ENCODE measurements at regions not wholly inside any gene's neighbourhood (a gene's known extent, or its start where the extent isn't known, plus 50 kb on each side); places are given as distances from the start of the nearest gene placed in this dataset.
"Not testable (repeated sequence)": the region's sequence is repeated elsewhere in the genome, so short reads cannot be mapped to it uniquely, and the experiment has no call there.

- no peak overlapping the region for H3K4me3 Mint-ChIP-seq
- no peaks in the 10 kb centered on the region for H3K36me3 Mint-ChIP-seq
- H3K27ac Mint-ChIP-seq = no peak overlapping the region
- ATAC-seq = no peak
- H3K9me3 Mint-ChIP-seq = no peaks in the 10 kb centered on the region
- H3K27me3 Mint-ChIP-seq = no peaks in the 10 kb centered on the region
- no peak for DNase-seq (ENCODE audit: low spot score)
- H3K4me1 Mint-ChIP-seq (ENCODE audit: low read depth in 2 of 2) = no peaks in the 10 kb centered on the region
Observed at GRCh38 chr6:85923013-85923430, 280.3 kb upstream of the SYNCRIP start.

DNA sequence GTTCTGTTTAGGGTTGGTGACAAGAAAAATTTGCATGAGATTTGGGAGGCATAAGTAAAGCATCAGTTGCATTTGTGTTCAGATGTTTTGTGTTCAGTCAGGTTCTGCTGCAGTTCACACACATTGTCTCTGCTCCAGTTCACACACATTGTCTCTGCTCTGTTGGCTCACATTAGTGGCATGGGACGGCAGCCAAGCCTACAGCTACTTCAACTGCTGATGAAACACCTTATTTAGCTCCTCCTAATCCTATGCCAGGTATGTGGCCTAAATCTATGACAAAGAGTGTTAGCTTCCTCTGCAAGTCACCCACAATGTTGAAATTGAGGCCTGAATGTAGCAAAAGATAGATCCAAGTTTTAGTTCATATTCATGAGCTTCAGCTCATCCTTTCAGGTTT, 278.1 kb upstream of the SYNCRIP start:
- no peaks in the 10 kb centered on the region for H3K4me1 Mint-ChIP-seq (ENCODE audit: low read depth in 2 of 2)
- H3K27ac Mint-ChIP-seq = no peak overlapping the region
- DNase-seq (ENCODE audit: low spot score) (no peak), ATAC-seq (no peak)
- no peaks in the 10 kb centered on the region for H3K27me3 Mint-ChIP-seq
- no peaks in the 10 kb centered on the region for H3K9me3 Mint-ChIP-seq
- H3K4me3 Mint-ChIP-seq = no peak overlapping the region
- no peaks in the 10 kb centered on the region for H3K36me3 Mint-ChIP-seq

- DNase-seq (ENCODE audit: low spot score) (no peak), ATAC-seq (no peak)
- no peaks in the 10 kb centered on the region for H3K4me1 Mint-ChIP-seq (ENCODE audit: low read depth in 2 of 2)
- no peak overlapping the region for H3K4me3 Mint-ChIP-seq
- no peaks in the 10 kb centered on the region for H3K36me3 Mint-ChIP-seq
- H3K27ac Mint-ChIP-seq = no peak overlapping the region
- H3K9me3 Mint-ChIP-seq = no peaks in the 10 kb centered on the region
- H3K27me3 Mint-ChIP-seq = no peaks in the 10 kb centered on the region
Observed at GRCh38 chr6:85917522-85917921, 274.8 kb upstream of the SYNCRIP start.

DNA sequence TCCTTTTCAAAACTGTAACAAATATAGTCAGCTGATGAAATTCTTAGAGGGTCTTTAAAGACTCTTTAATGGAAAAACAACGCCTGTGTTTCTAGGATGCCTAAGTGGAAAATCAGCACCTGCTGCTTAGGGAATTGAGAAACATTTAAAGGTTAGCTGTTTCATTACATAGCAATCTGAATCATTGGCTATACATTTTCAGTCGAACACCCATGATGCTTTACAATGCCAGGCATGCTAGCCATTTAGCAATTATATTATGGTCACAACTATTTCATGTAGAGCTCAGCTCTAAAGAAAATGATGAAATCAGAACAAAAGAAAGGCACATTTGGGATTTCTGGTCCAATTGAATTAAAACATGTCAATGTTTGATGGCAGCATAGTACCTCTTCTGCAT, 270.3 kb upstream of the SYNCRIP start:
- Mint-ChIP-seq H3K36me3 (peaks cover 2% of the 10 kb centered on the region), H3K27ac (no peak overlapping the region), H3K4me3 (no peak overlapping the region), H3K4me1 (ENCODE audit: low read depth in 2 of 2) (no peaks in the 10 kb centered on the region), H3K27me3 (no peaks in the 10 kb centered on the region), H3K9me3 (peaks cover 2% of the 10 kb centered on the region)
- ATAC-seq = no peak
- no peak for DNase-seq (ENCODE audit: low spot score)

DNA sequence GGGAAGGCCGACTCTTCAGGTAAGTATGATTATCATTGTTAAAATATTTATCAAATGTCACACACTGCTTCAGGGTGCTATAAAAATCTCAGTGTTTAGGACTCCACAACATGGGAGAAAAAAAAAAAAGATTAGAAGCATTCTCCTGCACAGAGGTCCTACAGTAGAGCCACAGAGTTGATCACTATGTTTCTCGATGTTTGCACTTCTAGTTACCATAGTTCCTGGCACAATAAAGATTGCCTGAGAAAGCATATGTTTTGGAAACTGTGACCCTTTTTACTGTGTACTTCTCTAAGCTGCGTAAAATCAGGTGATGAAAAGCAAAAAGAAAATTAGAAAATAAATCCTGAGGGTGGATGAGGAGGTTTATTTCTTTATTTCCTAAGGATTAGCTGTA, 269.9 kb upstream of the SYNCRIP start:
- Mint-ChIP-seq H3K4me1 (ENCODE audit: low read depth in 2 of 2) (no peaks in the 10 kb centered on the region), H3K27me3 (no peaks in the 10 kb centered on the region), H3K27ac (no peak overlapping the region), H3K4me3 (no peak overlapping the region), H3K9me3 (peaks cover 6% of the 10 kb centered on the region), H3K36me3 (peaks cover 5% of the 10 kb centered on the region)
- DNase-seq (ENCODE audit: low spot score) (no peak), ATAC-seq (no peak)

- ATAC-seq (no peak), DNase-seq (ENCODE audit: low spot score) (no peak)
- Mint-ChIP-seq H3K27ac (no peak overlapping the region), H3K9me3 (peaks cover 11% of the 10 kb centered on the region), H3K36me3 (peaks cover 5% of the 10 kb centered on the region), H3K4me1 (ENCODE audit: low read depth in 2 of 2) (no peaks in the 10 kb centered on the region), H3K4me3 (no peak overlapping the region), H3K27me3 (no peaks in the 10 kb centered on the region)
Observed at GRCh38 chr6:85911067-85911466, 268.4 kb upstream of the SYNCRIP start.

DNA sequence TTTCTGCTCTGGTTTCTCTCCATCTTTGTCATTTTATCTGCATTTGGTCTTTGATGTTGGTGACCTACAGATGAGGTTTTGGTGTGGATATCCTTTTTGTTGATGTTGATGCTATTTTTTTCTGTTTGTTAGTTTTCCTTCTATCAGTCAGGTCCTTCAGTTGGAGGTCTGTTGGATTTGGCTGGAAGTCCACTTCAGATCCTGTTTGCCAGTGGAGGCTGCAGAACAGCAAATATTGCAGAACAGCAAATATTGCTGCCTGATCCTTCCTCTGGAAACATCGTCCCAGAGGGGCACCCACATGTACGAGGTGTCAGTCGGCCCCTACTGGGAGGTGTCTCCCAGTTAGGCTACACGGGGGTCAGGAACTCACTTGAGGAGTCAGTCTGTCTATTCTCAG, 265.4 kb upstream of the SYNCRIP start:
- not testable (repeated sequence) for ATAC-seq; H3K4me3 Mint-ChIP-seq; H3K4me1 Mint-ChIP-seq (ENCODE audit: low read depth in 2 of 2)

GRCh38 chr6:85892346-85892745, 249.7 kb upstream of the SYNCRIP start:
- ATAC-seq (no peak), DNase-seq (ENCODE audit: low spot score) (no peak)
- H3K9me3 Mint-ChIP-seq = peaks cover 21% of the 10 kb centered on the region
- H3K27ac Mint-ChIP-seq = no peak overlapping the region
- no peaks in the 10 kb centered on the region for H3K27me3 Mint-ChIP-seq
- no peaks in the 10 kb centered on the region for H3K4me1 Mint-ChIP-seq (ENCODE audit: low read depth in 2 of 2)
- H3K36me3 Mint-ChIP-seq = peaks cover 13% of the 10 kb centered on the region
- H3K4me3 Mint-ChIP-seq = no peak overlapping the region

More for the DNA sequence above, 265.4 kb upstream of the SYNCRIP start:
- not testable (repeated sequence) for DNase-seq (ENCODE audit: low spot score); H3K27me3 Mint-ChIP-seq; H3K27ac Mint-ChIP-seq; H3K36me3 Mint-ChIP-seq
- H3K9me3 Mint-ChIP-seq = peaks cover 14% of the 10 kb centered on the region

DNA sequence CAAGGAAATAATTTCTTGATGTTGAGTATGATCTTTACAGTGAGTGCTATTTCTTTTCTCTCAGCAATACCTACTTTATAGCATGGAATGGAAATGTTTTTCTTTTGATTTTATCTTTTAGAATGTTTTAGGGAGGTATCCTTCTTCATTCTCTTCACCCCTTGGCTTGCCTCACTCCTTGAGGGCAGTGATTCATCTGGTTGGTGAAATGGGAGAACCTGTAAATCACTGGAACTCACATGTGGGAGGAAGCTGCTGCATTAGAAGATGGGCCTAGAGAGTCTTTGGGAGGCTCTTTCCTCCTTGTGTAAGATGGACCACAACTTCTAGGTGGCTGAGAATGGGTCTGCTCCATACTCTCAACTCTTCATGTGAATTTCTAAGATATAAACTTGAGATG, 244.8 kb upstream of the SYNCRIP start:
- Mint-ChIP-seq H3K4me1 (ENCODE audit: low read depth in 2 of 2) (no peaks in the 10 kb centered on the region), H3K36me3 (peaks cover 7% of the 10 kb centered on the region), H3K27ac (no peak overlapping the region), H3K27me3 (peaks cover 0 to 7% of the 10 kb centered on the region in 2 donors), H3K4me3 (no peak overlapping the region), H3K9me3 (peaks cover 21% of the 10 kb centered on the region)
- ATAC-seq (no peak), DNase-seq (ENCODE audit: low spot score) (no peak)

GRCh38 chr6:85868685-85869084, 226.0 kb upstream of the SYNCRIP start:
- Mint-ChIP-seq H3K27ac (no peak overlapping the region), H3K36me3 (no peaks in the 10 kb centered on the region), H3K9me3 (peaks cover 2% of the 10 kb centered on the region), H3K4me1 (ENCODE audit: low read depth in 2 of 2) (no peaks in the 10 kb centered on the region), H3K27me3 (no peaks in the 10 kb centered on the region), H3K4me3 (no peak overlapping the region)
- ATAC-seq (no peak), DNase-seq (ENCODE audit: low spot score) (no peak)

- ATAC-seq = no peak
Observed at GRCh38 chr6:85867595-85867994, 224.9 kb upstream of the SYNCRIP start.

GRCh38 chr6:85866758-85867401, 224.2 kb upstream of the SYNCRIP start:
- Mint-ChIP-seq H3K9me3 (no peaks in the 10 kb centered on the region), H3K36me3 (no peaks in the 10 kb centered on the region), H3K27ac (no peak overlapping the region), H3K4me1 (ENCODE audit: low read depth in 2 of 2) (no peaks in the 10 kb centered on the region), H3K4me3 (no peak overlapping the region), H3K27me3 (no peaks in the 10 kb centered on the region)
- DNase-seq (ENCODE audit: low spot score) (no peak), ATAC-seq (peak; percentile 43 to 50)

More at GRCh38 chr6:85867595-85867994, 224.9 kb upstream of the SYNCRIP start:
- H3K27me3 Mint-ChIP-seq = no peaks in the 10 kb centered on the region
- no peaks in the 10 kb centered on the region for H3K4me1 Mint-ChIP-seq (ENCODE audit: low read depth in 2 of 2)
- no peak overlapping the region for H3K27ac Mint-ChIP-seq
- no peaks in the 10 kb centered on the region for H3K36me3 Mint-ChIP-seq
- H3K4me3 Mint-ChIP-seq = no peak overlapping the region
- DNase-seq (ENCODE audit: low spot score) = no peak
- no peaks in the 10 kb centered on the region for H3K9me3 Mint-ChIP-seq

GRCh38 chr6:85866370-85866730, 223.7 kb upstream of the SYNCRIP start:
- H3K27ac Mint-ChIP-seq = no peak overlapping the region
- H3K4me1 Mint-ChIP-seq (ENCODE audit: low read depth in 2 of 2) = no peaks in the 10 kb centered on the region
- H3K9me3 Mint-ChIP-seq = no peaks in the 10 kb centered on the region
- ATAC-seq (no peak), DNase-seq (ENCODE audit: low spot score) (no peak)
- no peak overlapping the region for H3K4me3 Mint-ChIP-seq
- H3K27me3 Mint-ChIP-seq = no peaks in the 10 kb centered on the region
- no peaks in the 10 kb centered on the region for H3K36me3 Mint-ChIP-seq

DNA sequence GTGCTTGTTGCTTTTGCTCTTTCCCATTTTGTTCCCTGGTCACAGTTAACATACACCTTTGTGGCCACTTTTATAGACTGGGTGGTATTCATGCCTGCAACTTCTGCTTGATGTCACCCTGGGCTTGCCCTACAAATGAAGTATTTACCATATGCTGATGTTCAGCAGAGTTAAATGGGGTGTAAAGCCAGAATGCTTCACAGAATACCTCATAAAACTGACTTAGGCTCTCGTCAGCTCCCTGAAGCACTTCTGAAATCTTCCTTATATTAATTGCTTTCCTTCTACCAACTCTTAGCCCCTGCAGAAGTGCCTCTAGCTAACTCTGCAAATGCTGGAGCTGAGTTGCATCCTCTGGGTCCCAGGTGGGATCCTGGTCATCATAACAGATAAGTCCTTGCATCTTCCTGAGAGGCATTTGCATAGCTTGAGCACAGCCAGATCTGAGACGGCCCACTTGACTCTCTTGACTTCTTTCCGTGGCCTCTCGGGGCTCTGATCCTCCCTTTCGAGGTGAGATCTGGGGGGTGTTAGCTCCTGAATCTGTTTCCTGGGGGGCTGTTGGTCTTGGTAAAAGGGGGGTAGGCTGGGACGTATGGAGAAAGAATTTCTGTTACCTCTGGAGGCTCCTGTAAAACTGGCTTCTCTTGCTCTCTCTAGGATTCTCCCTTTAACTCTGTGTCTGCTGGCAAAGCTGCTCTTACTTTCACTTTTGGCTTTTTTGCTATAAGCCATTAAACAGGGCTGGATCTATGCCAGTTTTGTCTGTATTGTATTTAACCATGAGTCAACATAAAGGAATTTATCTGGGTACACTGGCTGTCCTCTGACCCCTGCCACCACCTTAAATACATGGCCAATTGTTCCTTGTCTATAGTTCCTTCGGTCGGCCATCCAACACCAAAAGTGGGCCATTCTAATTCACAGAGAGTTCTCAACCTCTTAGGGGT, 223.0 kb upstream of the SYNCRIP start:
- no peak overlapping the region for H3K4me3 Mint-ChIP-seq
- no peak overlapping the region for H3K27ac Mint-ChIP-seq
- no peaks in the 10 kb centered on the region for H3K4me1 Mint-ChIP-seq (ENCODE audit: low read depth in 2 of 2)
- DNase-seq (ENCODE audit: low spot score) = no peak
- H3K27me3 Mint-ChIP-seq = no peaks in the 10 kb centered on the region
- no peaks in the 10 kb centered on the region for H3K36me3 Mint-ChIP-seq
- H3K9me3 Mint-ChIP-seq = peaks cover 3% of the 10 kb centered on the region
- ATAC-seq = peak in 1 of 2 donors; percentile 52

Measured in natural killer cell treated with Interleukin-12 subunit alpha and Interleukin-12 subunit beta and Interleukin-15 and Interleukin-18, amount 100 ng/mL, for 72 hours (primary cell).